Smooth muscle cell (in vitro differentiated cells): ENCODE measurements at regions not wholly inside any gene's neighbourhood (a gene's known extent, or its start where the extent isn't known, plus 50 kb on each side); places are given as distances from the start of the nearest gene placed in this dataset.

ENCODE experiments used
- DNase-seq: peaks from one replicate; lab custom pipeline; 2025; ENCODE audit not compliant: unreplicated experiment; lab: John Stamatoyannopoulos, UW
- H2AFZ ChIP-seq: fragments of 200-600 bp; sonication (generic); 2 replicates; pipeline ENCODE4 v1.6.0; 2016; ENCODE audit warnings: antibody characterized with exemption, low read depth, mild to moderate bottlenecking
- H3F3A ChIP-seq: fragments of 200-600 bp; sonication (generic); 2 replicates; pipeline ENCODE4 v1.6.0; 2017; ENCODE audit warnings: antibody characterized with exemption, low read depth
- H3K27ac ChIP-seq: fragments of 200-600 bp; sonication (generic); 2 replicates; pipeline ENCODE4 v1.5.1; 2016; ENCODE audit warnings: low read depth, mild to moderate bottlenecking
- H3K27me3 ChIP-seq: fragments of 200-600 bp; sonication (generic); 2 replicates; pipeline ENCODE4 v1.6.1; 2016; ENCODE audit warnings: low read depth, mild to moderate bottlenecking
- H3K36me3 ChIP-seq: fragments of 200-600 bp; sonication (generic); 2 replicates; pipeline ENCODE4 v1.5.1; 2016; ENCODE audit warnings: low read depth
- H3K4me1 ChIP-seq: fragments of 200-600 bp; sonication (generic); 2 replicates; pipeline ENCODE4 v1.5.1; 2016; ENCODE audit warnings: low read depth
- H3K4me2 ChIP-seq: fragments of 200-600 bp; sonication (generic); 2 replicates; pipeline ENCODE4 v1.6.0; 2016; ENCODE audit warnings: mild to moderate bottlenecking
- H3K4me3 ChIP-seq: fragments of 200-600 bp; sonication (generic); 2 replicates; pipeline ENCODE4 v1.5.1; 2016; ENCODE audit warnings: mild to moderate bottlenecking
- H3K79me2 ChIP-seq: fragments of 200-600 bp; sonication (generic); 2 replicates; pipeline ENCODE4 v1.6.0; 2016; ENCODE audit warnings: low read depth, mild to moderate bottlenecking
- H3K9ac ChIP-seq: fragments of 200-600 bp; sonication (generic); 2 replicates; pipeline ENCODE4 v1.6.0; 2016; ENCODE audit warnings: low read depth
- H3K9me3 ChIP-seq: fragments of 200-600 bp; sonication (generic); replicated peaks from 2 replicates; pipeline ENCODE4 v1.5.1; 2016; ENCODE audit warnings: low read depth
- H4K20me1 ChIP-seq: fragments of 200-600 bp; sonication (generic); 2 replicates; pipeline ENCODE4 v1.6.0; 2016; ENCODE audit warnings: low read depth
- CTCF ChIP-seq: fragments of 200-600 bp; sonication (generic); IDR thresholded peaks from 2 replicates; pipeline ENCODE4 v1.5.1; 2017; ENCODE audit warnings: borderline replicate concordance, mild to moderate bottlenecking, antibody characterized with exemption; ENCODE audit not compliant: insufficient read depth, poor library complexity, severe bottlenecking
- WGBS: methylation state at CpG from one replicate; pipeline ENCODE4 v1.1.7; 2016; ENCODE audit warnings: low lambda C conversion rate; 5-methylcytosine and 5-hydroxymethylcytosine counted together

- WGBS: 98% methylated on average over 30 of the region's 33 CpGs
- H3K9ac ChIP-seq: no peak overlapping the region
These were observed 544.0 kb downstream of the CCER1 start for GRCh38 chr12:90410962-90411361.

GRCh38 chr12:90407841-90408240 lies 547.1 kb downstream of the CCER1 start:
- Histone ChIP-seq H3K27me3 (no peaks in the 10 kb centered on the region), H3K9me3 (no peaks in the 10 kb centered on the region), H3F3A (no peaks in the 10 kb centered on the region), H3K4me2 (peak overlapping the region; percentile 5), H4K20me1 (no peaks in the 10 kb centered on the region), H3K79me2 (no peaks in the 10 kb centered on the region), H3K36me3 (no peaks in the 10 kb centered on the region), H3K4me3 (no peak overlapping the region), H3K4me1 (no peaks in the 10 kb centered on the region), H3K9ac (no peak overlapping the region), H3K27ac (no peak overlapping the region), H2AFZ (peak overlapping the region; percentile 60)
- no peak for TF ChIP-seq CTCF
- 23% methylated on average over 2 of the region's 2 CpGs for WGBS
- DNase-seq: no peak

More at GRCh38 chr12:90410962-90411361, 544.0 kb downstream of the CCER1 start:
- no peak for TF ChIP-seq CTCF
- Histone ChIP-seq H3K4me2 (no peak overlapping the region), H3K79me2 (no peaks in the 10 kb centered on the region), H3K36me3 (no peaks in the 10 kb centered on the region), H3F3A (no peaks in the 10 kb centered on the region), H3K27me3 (no peaks in the 10 kb centered on the region), H2AFZ (no peak overlapping the region), H3K4me3 (no peak overlapping the region), H3K4me1 (no peaks in the 10 kb centered on the region), H3K27ac (no peak overlapping the region), H3K9me3 (no peaks in the 10 kb centered on the region), H4K20me1 (no peaks in the 10 kb centered on the region)
- no peak for DNase-seq

GRCh38 chr12:90404071-90404470 lies 550.9 kb downstream of the CCER1 start:
- H3K9ac ChIP-seq: no peak overlapping the region
- no peak overlapping the region for H3K27ac ChIP-seq
- no peaks in the 10 kb centered on the region for H3K27me3 ChIP-seq
- no peaks in the 10 kb centered on the region for H3K36me3 ChIP-seq
- H3K79me2 ChIP-seq: no peaks in the 10 kb centered on the region
- H4K20me1 ChIP-seq: no peaks in the 10 kb centered on the region
- no peak for TF ChIP-seq CTCF
- no peak overlapping the region for H3K4me3 ChIP-seq
- H2AFZ ChIP-seq: no peak overlapping the region
- no peak for DNase-seq
- H3K4me1 ChIP-seq: no peaks in the 10 kb centered on the region
- no peaks in the 10 kb centered on the region for H3F3A ChIP-seq
- no peak overlapping the region for H3K4me2 ChIP-seq
- no peaks in the 10 kb centered on the region for H3K9me3 ChIP-seq

- H2AFZ ChIP-seq: no peak overlapping the region
These were observed 553.8 kb downstream of the CCER1 start for GRCh38 chr12:90401185-90401584.

More at GRCh38 chr12:90401185-90401584, 553.8 kb downstream of the CCER1 start:
- Histone ChIP-seq H3K4me2 (no peak overlapping the region), H3K4me3 (no peak overlapping the region), H3F3A (no peaks in the 10 kb centered on the region), H4K20me1 (no peaks in the 10 kb centered on the region), H3K27ac (no peak overlapping the region), H3K36me3 (no peaks in the 10 kb centered on the region), H3K79me2 (no peaks in the 10 kb centered on the region), H3K9ac (no peak overlapping the region), H3K4me1 (no peaks in the 10 kb centered on the region), H3K27me3 (no peaks in the 10 kb centered on the region), H3K9me3 (peaks cover 9% of the 10 kb centered on the region)
- no peak for DNase-seq
- 95% methylated on average over 2 of the region's 2 CpGs for WGBS
- no peak for TF ChIP-seq CTCF
